SKM-1 treated with dmso at 0.1 percent for 144 hours (cell line): ENCODE measurements at regions not wholly inside any gene's neighbourhood (a gene's known extent, or its start where the extent isn't known, plus 50 kb on each side); places are given as distances from the start of the nearest gene placed in this dataset.

Experiments
- DNase-seq: peaks from one replicate; lab custom pipeline; 2025; ENCODE audit not compliant: unreplicated experiment; lab: John Stamatoyannopoulos, UW

DNA sequence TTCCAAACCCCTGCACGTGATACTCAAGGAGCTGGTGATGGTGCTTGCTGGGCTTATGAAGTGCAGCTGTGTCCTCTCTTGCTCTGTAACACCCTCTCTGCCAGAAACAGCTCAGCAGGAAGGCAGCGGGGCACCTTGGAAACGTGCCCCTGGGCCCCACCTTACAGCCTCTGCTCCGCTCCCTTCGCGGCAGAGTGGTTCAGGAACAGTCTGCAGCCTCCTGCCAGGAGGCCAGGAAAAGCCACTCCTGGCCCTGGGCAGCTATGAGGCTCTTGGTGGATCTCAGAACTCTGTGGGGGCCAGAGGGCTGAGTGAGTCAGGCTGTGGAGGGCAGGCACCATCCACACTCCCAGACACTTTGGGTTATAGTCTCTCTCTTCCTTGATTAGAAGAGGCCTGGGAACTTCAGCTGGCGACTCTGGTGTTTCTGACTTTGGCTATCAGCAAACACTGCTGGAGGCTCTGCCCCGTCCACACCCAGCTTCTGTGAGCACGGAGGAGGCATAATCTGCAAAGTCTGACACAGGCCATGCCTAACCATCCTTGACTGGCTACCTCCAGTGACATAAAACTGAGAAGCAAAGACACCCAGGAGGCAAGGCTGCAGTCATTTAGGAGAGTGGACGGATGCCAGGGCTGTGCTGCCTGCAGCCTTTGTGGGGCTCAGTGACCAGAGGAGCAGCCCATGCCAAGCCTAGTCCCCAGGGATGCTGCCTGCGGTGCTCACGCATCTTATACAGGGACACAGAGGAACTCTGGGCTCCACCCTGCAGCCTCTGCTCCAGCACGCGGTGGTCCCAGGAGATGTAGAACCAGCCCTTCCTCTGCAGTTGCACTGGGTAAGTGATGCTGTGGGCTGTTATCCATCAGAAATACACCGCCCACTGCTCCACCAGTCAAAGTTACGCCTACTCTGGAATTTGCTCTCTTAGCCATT, 65.3 kb downstream of the METRNL start:
- DNase-seq: no peak

DNA sequence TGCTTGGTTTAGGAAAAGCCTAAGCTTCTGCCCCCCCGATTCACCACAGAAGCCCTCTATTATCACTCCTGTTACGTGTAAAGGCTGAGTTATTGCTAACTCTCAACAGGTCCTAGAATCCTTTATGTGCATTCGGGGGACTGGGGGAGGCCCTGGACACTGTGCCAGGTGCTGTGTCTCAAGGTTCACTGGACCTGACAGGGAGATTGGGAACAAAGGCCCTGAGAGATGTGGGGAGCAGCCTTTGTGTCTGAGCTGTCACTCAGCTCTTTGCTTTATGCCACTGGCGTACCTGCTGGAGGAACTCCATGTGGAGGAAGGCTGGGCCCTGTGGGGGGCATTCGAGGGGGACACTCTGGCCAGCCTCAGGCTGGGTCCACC, 65.9 kb downstream of the METRNL start:
- no peak for DNase-seq

DNA sequence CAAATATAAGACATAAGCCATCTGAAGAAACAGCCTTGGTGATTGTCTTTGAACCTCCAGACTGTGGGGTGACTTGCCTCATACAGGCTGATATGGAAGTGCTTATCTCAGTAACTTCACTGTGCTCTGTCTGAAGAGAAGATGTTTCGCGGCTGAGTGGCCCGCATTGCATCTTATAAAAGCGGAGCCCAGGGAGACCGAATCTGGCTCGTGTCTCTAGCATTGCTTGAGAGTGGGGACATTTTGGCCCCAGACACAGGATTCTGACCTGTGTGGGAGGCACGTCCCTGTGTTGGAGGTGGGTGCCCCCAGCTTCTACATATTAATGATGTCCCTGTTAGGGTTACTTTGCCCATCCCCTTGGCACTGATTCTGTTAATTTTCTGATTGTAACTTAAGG, 66.4 kb downstream of the METRNL start:
- DNase-seq: no peak

DNA sequence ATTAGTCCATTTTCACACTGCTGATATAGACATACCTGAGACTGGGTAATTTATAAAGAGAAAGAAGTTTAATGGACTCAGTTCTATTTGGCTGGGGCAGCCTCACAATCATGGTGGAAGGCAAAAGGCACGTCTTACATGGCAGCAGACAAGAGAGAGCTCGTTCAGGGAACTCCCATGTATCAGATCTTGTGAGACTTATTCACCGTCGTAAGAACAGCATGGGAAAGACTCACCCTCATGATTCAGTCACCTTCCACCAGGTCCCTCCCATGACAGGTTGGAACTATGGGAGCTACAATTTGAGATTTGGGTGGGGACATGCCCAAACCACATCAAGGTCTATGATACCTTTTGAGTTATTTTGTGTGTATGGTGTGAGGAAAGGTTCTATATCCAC, 66.9 kb downstream of the METRNL start:
- no peak for DNase-seq

DNA sequence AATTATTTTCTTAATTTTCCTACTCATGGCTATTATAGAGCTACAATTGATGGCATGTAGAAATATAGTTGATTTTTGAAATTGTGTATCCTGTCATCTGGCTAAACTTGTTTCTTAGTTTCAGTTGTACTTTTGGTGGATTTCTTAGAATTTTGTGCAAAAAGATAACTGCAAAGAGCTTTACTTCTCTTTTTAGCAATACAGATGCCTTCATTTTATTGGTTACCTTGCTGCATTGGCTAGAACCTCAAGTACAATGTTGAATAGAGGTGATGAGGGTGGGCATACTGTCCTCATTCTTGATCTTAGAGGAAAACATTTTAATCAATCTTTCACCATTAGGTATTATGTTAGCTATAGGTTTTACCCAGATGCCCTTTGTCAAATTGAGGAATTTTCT, 67.9 kb downstream of the METRNL start:
- DNase-seq: no peak

DNA sequence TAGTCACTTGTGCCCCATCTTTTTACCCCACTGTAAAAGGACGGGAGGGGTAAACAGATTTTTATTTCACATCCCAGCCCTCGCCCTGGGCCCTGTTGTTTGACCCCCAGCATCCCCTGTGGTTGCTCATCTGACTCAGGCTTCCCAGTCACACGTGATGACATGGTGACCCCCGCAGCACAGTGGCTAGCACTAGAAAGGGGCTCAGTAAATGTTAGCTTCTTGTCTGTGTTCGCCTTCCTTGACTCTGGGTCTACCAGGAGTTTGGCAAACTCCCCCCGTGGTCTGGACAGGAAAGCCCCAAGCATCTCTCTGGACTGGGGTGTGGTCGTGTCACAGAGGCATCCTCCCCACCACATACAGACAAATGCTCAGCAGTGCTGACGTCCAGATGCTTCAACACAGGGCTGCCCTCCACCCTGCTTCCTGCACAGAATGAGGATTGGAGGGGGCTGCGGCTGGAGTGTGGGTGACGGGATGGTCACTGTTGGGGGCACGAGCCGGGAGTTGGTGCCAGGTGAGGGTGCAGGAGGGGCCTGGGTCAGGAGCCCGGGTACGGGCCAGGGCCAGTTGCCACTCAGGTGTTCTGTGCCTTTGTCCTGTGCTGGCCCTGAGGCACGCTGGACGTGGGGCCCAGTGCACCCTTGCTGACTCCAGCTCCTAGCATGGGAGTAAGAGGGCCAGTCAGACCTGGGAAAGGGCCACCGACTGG, 69.1 kb downstream of the METRNL start:
- no peak for DNase-seq

DNA sequence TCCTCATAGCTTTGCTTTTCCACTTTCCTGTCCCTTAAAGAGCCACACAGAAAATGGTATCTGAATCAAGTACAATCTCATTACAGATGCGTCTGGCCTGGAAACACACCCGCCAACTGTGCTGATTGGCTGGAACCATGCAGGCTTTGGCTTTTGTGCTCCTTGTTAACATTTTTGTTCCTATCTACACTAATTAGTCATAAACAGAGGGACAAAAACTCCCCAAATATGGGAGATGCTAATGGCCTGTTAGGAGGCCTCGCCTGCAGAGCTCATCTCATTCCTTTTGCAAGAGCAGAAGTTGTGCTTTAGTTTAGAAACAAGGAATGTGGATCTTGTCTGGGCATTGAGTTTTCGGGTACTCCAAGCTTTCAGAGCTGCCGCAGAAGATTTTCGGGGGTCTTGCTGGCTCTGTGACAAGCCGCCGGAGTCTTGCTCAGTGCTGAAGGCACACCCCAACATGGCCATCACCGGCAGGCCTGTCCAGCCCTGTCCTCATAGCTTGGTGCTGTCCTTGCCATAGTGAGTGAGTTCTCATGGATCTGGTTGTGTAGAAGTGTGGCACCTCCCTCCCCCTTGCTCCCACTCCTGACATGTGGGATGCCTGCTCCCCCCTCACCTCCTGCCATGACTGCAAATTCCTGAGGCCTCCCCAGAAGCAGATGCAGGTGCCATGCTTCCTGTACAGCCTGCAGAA, 69.8 kb downstream of the METRNL start:
- no peak for DNase-seq

DNA sequence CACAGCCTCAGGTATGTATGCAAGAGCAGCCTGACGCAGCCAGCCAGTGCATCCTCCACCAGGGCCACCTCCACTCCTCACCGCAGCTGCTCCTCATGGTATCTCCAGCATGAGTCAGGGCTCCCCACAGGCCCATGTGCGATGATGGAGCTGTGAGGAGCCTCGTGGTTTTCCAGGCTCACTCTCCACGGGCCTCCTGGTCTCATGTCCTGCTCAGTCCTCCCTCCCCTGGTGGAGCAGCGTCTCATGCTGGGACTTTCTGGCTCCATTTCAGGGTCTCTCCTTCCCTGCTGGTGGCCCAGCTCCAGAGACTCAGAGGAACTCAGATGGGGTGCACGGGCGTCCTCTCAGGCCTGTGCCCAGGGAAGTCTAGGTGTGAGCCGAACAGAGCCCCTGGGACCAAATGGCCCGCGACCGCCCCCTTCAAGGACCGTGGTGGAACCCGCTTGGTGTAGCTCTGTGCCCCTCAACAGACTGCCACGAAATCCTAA, 70.4 kb downstream of the METRNL start:
- no peak for DNase-seq

DNA sequence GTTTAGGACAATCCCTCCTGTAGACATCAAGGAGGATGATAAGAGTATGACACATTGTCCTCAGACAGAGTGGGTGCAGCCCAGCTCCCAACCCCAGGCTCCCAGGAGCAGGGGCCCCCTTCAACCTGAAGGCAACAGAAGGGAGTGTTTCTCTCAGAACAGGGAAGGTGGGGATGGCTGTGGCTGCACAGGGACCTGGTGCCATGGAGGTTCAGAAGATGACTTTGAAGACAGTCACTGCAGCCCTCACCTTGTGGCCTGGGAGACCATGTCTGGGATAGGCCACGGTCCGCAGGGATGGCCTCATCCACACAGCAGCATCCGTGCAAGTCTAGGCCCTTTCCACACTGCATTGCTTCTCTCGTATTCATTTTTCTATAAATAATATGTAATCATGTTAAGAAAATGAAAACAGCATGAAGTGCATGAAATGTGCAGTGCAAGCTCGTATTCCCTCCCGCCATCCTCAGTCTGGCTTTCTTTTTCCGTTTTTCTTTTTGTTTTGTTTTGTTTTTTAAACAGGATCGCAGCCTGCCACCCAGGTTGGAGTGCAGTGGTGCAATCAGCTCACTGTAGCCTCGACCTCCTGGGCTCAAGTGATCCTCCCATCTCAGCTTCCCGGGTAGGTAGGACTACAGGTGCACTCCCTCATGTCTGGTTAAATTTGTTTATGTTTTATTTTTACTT, 71.1 kb downstream of the METRNL start:
- no peak for DNase-seq

DNA sequence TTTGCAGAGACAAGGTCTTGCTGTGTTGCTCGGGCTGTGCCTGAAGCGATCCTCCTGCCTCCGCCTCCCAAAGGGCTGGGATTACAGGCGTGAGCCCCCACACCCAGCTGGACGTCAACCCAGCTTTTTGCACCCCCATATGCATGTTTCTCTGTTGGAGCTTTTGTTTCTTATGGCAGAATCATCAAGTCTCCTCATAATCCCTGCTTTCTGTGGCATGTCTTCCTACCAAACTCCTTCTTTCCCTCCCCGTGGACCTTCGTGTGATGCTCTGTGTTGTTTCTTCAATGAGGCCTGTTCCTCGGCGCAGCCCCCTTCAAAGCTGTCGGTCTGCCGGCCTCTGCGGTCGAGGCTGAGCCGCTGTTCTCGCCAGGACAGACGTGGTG, 71.6 kb downstream of the METRNL start:
- DNase-seq: no peak

DNA sequence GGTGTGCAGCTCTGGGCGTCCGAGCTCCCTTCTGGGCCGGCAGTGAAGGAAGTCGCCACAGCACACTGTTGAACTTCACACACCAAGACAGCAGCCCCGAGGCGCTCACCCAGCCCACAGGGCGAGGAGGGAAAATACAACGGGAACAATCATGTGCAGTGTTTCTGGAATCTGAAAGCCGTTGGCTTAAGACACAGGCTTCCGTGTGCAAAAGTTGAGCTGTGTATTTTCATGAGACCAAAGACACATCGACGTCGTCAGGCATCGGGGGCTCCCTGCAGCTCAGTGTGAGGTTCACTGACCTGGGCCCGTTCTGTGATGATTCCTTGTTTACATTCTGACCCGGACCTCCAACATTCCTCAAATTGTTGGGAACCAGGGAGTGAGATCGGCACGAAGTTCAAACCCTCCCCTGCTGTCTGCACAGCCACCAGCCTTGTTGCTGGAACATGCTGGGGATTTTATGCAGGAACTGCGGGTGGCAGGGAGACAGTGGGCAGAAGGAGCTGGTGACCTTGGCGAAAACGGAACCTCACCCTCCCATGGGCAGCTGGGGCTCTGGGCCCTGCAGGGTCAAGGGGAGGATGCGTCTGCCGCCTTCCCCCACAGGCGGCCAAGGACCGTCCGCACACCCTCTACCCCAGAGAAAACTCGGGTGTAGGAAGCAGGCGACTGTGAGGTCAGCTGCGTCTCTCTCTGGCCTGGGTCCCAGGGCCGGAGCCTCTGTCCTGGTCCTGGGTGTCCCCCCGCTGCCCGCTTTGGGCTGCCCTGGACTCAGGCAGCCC, 72.2 kb downstream of the METRNL start:
- no peak for DNase-seq

DNA sequence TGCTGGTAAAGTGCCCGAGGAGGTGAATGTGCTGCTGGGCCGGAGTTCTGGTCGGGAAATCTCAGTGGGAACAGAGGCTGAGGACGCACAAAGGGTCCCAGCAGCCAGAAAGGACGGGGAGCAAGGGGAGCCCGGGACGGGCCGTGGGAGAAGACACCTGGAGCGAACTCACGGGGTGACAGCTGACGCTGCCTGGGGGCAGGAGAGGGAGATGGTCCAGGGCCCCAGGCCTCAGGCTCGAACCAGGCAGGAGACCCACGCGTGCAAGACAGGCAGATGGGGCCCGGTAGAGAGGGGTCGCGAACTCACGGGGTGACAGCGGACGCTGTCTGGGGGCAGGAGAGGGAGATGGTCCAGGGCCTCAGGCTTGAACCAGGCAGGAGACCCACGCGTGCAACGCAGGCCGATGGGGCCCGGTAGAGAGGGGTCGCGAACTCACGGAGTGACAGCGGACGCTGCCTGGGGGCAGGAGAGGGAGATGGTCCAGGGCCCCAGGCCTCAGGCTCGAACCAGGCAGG, 72.9 kb downstream of the METRNL start:
- DNase-seq: no peak

DNA sequence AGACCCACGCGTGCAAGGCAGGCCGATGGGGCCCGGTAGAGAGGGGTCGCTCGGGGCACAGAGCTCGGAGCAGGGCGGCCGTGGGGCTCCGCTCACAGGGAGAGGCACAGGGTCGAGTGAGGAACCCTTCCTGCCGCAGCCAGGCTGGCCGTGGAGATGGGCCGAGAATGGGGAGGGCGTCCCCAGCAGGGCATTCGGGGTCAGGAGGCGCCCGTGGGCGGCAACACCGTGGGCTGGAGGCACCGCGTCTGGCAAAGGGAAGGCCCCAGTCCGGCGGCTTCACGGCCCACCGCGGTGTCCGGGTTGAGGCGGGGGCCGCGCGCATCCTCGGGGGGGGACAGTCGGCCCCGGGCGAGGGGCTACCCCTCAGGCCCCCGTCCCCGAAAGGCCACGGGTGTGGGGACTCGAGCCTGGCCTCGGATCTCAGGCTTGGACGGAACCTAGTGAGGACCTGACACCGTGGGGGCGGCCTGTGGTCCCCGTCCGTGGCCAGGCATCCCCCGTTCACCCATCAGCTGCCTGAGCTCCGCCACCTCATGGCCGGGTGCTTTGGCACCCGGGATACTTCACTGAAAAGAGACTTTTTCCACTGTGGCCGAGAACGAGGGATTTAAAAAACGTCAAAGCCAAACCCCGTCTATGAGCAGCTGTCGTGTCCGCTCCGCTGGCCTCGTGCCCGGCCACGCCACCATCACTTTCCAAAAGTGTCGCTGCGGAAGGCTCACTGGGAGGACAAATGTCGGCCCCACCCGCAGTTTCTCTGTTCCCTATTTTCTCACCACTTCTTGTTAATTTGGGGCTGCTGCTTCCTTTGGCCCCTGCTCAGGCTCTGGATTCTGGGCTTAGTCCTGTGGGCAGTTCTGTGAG, 73.6 kb downstream of the METRNL start:
- peak; percentile 50 for DNase-seq

DNA sequence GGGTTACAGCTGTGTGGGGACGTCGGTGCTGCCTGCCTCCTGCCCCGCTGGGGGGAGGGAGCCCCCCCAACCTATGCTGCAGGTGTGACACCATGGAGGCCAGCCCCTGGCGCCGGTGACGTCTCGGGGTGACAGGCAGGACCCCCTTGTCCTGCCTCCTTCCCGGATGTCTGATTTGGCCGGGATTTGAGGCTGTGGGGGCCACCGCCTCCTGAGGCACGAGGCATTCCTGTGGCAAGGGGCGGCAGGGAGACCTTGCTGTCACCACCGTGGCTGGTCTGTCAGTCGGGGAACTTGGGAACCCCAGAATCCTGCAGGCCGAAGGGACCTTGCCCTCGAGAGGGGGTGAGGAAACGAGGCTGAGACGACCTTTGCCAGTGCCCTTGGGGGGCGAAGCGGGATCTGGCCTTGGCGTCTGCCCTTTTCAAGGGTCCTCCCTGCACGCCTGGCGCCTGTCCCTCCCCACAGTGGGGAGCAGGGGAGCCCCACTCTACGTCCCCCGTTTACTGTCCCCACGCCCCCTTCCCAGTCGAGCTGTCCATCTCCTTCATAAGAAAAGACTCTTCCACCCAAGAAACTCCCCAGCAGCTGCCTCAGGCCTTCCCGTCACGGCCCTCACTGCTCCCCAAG, 74.4 kb downstream of the METRNL start:
- DNase-seq: no peak

DNA sequence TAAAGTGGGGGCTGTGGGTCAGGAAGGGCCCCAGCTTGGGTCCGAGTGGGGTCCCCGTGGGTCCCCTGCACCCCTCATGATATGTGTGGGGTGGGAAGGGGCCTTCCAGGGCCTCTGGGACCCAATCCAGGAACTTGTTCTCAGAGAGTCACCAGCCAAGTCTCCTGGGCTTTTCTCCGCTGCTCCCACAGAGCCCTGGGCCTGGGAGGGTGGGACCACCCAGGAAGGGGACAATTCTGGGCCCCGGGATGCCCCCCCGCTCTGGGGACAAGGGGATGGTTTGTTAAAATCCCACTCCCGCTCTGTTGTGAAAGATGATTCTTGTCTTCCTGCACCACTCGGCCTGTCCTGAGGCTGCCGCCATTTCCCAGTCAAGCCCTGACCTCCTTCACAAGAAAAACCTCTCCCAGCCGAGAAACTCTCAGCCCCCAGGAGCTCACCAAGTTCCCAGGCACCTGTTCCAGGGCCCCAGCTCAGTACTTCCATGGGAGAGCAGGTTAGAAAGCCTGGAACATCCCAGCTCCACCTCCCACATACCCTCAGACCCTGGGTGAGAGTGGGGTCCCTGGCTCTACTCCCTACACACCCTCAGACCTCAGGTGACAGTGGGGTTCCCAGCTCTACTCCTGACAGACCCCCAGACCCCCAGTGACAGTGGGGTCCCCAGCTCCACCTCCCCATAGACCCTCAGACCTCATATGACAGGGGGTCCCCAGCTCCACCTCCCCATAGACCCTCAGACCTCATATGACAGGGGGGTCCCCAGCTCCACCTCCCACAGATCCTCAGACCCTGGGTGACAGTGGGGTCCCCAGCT, 75.1 kb downstream of the METRNL start:
- DNase-seq: no peak

DNA sequence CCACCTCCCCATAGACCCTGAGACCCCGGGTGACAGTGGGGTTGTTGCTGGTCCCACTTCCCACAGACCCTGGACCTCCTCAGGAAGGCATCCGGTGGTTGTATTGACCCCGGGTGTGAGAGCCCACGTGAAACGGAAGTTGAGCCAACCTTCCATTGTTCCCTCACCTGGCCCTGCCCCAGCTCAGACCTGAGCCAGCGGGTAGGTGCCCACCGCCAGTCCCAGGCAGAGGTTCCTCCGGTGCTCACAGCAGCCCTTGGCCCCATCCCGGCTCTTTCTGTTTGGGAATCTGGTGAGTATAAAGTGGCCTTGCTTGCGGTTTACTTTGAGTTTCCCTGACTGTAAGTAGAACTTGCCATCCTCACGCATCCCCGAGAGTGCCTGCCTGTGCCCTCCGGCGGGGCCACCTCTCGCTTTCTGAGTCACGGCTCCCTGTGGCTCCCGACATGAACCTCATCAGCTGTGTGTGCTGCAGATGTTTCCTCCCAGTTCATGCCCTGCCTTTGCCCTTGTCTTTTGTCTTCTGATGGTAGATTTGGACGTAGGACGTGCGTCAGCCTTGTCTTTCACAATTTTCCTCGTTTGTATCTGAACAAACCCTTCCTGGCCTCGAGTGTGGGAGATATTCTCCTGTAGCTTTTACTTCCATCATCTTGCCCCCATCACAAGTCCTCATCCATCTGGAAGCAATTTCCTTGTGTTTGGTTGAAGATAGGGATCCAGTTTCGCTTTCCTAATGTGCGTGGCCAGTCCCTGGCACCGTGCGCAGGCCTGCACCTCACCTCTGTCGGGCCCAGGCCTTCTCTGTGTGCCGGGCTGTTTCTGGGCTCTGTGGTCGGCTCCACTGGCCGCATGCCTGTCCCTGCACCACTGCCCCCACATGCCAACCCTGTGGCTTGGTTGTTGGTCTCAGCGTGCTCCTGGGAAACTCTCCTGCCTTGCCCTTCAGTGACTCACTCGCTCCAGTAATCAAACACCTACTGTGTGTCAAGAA, 76.0 kb downstream of the METRNL start:
- DNase-seq: no peak

DNA sequence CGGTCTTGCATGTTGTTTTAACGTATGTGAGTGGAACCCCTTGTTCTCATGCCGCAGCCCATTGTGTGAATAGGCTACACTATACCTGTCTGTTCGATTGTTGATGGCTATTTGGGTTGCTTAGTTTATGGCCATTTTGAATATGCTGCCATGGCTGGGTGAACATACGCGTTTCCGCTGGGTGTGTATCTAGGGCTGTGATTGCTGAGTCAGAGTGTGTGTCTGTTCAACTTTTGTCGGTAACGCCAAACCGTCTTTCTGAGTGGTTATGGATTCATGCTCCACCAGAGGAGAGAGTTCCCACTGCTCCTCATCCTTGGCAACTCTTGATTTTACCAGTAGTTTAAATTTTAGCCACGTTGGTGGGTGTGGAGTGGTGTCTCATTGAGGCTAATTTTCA, 77.0 kb downstream of the METRNL start:
- no peak for DNase-seq
